Muscle of leg (tissue), 3 donors: ENCODE measurements at regions not wholly inside any gene's neighbourhood (a gene's known extent, or its start where the extent isn't known, plus 50 kb on each side); places are given as distances from the start of the nearest gene placed in this dataset.

Experiments
- DNase-seq: peaks from one replicate; pipeline ENCODE4 v3.0.0; 2013
- H3K27ac ChIP-seq: one replicate; pipeline ENCODE4 v1.5.1; 2013; ENCODE audit warnings: mild to moderate bottlenecking, low read length, control low read depth
- H3K27me3 ChIP-seq: one replicate; pipeline ENCODE4 v1.6.1; 2013; ENCODE audit warnings: low read length; ENCODE audit not compliant: control insufficient read depth, insufficient read depth
- H3K36me3 ChIP-seq: one replicate; pipeline ENCODE4 v1.6.1; 2013; ENCODE audit warnings: low read length; ENCODE audit not compliant: control insufficient read depth, insufficient read depth
- H3K4me1 ChIP-seq: one replicate; pipeline ENCODE4 v1.6.1; 2013; ENCODE audit warnings: low read length; ENCODE audit not compliant: control insufficient read depth, insufficient read depth
- H3K4me3 ChIP-seq: one replicate; pipeline ENCODE4 v1.5.1; 2013; ENCODE audit warnings: low read length, control low read depth
- H3K9me3 ChIP-seq: replicated peaks from 2 replicates; pipeline ENCODE4 v1.6.1; 2013; ENCODE audit warnings: low read depth, low read length; ENCODE audit not compliant: control insufficient read depth
- WGBS: methylation state at CpG from one replicate; pipeline ENCODE4 v1.1.5; 2013; ENCODE audit warnings: missing lambda C conversion rate; ENCODE audit not compliant: insufficient coverage; 5-methylcytosine and 5-hydroxymethylcytosine counted together

DNA sequence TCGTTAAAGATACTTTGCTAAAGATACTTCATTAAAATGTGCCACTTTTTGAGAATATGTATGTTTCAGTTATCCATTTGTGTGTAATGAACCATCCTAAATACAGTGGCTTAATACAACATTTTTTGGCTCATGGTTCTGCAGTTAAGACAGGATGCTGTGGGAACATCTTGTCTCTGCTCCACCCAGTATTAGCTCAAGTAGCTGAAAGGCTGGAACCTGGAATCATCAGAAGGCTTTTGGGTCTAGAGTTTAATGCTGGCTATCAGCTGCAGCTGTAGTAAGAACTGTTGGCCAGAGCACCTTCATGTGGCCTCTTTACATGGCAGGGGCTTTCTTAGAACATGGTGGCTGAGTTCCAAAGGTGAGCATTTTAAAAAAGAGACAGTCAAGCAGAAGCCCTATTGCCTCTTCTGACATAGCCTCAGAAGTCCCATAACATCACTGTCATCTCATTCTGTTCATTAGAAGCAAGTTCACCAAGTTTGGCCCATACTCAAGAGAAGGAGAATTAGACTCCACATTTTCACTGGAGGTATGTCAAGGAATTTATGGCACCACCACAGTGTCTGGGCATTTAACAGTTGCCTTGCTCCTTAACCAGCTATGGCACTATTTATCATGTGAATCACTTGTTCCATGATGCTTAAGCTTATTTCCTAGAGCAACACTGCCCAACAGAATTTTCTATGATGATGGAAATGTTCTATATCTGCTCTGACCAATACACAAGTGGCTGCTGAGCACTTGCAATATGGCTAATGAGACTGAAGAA lies 70.4 kb upstream of the PDZRN3 start:
- DNase-seq: no peak
- no peak overlapping the region for H3K4me3 ChIP-seq
- H3K9me3 ChIP-seq: no peaks in the 10 kb centered on the region
- no peaks in the 10 kb centered on the region for H3K4me1 ChIP-seq
- WGBS: no CpG with 5 or more reads among the region's 1 CpG
- no peaks in the 10 kb centered on the region for H3K36me3 ChIP-seq
- H3K27me3 ChIP-seq: no peaks in the 10 kb centered on the region
- no peak overlapping the region for H3K27ac ChIP-seq

DNA sequence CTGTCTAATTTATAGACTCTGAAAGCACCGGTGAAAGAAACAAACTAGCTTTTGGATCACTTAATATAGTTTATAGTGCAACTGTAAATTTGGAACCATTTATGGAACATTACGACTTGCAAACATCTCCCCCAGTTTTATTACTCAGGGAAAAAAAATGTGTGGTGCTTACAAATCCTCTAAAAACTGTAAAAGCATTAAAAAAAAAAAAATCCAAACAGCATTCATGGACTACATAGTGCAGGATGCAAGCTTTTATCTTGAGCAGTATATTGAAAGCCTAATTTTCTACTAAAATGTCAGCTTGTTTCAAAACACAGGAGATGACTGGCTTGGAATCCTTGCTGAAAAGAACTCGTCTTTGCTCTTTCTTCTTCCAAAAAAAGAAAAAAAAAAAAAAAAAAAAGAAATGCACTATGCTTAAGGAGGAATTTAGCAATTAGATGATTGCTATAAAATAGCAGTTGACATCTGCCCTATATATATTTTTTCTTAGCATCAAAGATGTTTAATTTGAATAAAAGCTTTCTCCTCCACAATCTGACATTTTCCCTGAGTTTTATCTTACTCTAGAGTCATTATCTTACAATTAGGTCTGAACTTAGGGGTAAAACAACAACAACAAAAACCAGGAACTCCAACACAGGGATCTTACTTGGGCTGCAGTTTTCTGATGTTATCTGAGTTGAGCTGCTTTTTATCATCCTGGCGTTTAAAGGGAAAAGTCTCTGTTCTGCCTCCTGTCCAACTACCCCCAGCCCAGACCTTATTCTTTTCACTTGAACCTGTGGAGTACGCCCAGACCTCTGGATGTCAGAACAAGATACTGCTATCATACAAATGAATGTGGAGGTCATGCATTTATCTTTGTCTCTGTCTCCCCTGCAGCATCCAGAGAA lies 62.6 kb upstream of the PDZRN3 start:
- Histone ChIP-seq H3K27ac (no peak overlapping the region), H3K4me3 (no peak overlapping the region), H3K27me3 (no peaks in the 10 kb centered on the region), H3K9me3 (no peaks in the 10 kb centered on the region), H3K4me1 (no peaks in the 10 kb centered on the region), H3K36me3 (no peaks in the 10 kb centered on the region)
- no CpG with 5 or more reads among the region's 5 CpGs for WGBS
- peak; percentile 87 for DNase-seq

DNA sequence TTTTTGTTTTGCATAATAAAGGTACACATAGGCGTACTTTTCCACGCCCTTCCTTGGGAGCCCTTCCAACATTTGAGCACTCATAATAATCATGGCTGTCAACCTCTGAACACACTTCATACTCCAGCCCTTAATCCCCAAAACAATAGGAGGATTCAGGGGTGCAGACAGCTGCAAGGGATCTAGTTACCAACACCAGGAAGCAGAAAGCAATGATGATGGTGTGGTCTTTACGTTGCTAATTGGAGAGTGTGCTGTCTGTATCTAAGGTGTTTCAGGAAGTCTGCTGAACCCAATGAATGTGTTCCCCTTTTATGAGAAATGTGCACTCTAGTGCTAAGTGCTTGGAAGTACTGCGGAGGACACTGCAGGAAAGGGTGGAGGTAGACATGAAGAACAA lies 60.3 kb upstream of the PDZRN3 start:
- DNase-seq: peak; percentile 30
- H3K27ac ChIP-seq: no peak overlapping the region
- H3K9me3 ChIP-seq: no peaks in the 10 kb centered on the region
- WGBS: 38% methylated on average over 2 of the region's 4 CpGs
- no peaks in the 10 kb centered on the region for H3K4me1 ChIP-seq
- no peaks in the 10 kb centered on the region for H3K36me3 ChIP-seq
- H3K4me3 ChIP-seq: no peak overlapping the region
- no peaks in the 10 kb centered on the region for H3K27me3 ChIP-seq

DNA sequence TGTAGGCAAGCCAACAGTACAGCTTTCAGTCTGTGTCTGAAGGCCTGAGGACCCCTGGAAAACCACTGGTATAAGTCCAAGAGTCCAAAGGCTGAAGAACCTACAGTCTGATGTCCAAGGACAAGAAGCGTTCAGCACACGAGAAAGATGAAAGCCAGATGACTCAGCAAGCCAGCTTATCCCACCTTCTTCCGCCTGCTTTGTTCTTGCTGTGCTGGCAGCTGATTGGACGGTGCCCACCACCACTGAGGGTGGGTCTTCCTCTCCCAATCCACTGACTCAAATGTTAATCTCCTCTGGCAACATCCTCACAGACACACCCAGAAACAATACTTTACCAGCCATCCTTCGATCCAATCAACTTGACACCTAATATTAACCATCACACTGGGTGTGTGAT lies 59.0 kb upstream of the PDZRN3 start:
- no peaks in the 10 kb centered on the region for H3K4me1 ChIP-seq
- H3K36me3 ChIP-seq: no peaks in the 10 kb centered on the region
- 71% methylated on average over 4 of the region's 5 CpGs for WGBS
- no peak overlapping the region for H3K4me3 ChIP-seq
- no peak for DNase-seq
- H3K9me3 ChIP-seq: no peaks in the 10 kb centered on the region
- no peak overlapping the region for H3K27ac ChIP-seq
- H3K27me3 ChIP-seq: no peaks in the 10 kb centered on the region

DNA sequence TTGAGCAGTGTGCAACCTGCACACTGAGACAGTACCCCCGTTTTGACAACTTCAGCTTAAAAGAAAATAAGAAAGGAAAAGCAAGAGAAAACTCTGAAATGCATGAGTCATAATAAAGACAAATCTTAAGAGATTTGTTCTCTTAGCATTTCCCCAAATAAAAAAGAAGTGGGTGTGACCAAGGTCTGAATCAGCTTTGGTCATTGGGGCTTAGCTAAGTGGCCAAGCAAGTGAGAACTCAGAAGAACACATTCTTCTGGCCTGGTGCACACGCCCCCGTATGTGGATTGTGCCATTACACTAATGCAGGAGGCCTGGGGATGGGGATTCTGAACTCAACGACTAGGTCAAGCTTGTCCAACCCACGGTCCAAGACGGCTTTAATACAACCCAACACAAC lies 56.9 kb upstream of the PDZRN3 start:
- no peak overlapping the region for H3K27ac ChIP-seq
- no peaks in the 10 kb centered on the region for H3K4me1 ChIP-seq
- DNase-seq: no peak
- no peaks in the 10 kb centered on the region for H3K9me3 ChIP-seq
- WGBS: no CpG with 5 or more reads among the region's 6 CpGs
- H3K27me3 ChIP-seq: no peaks in the 10 kb centered on the region
- no peaks in the 10 kb centered on the region for H3K36me3 ChIP-seq
- no peak overlapping the region for H3K4me3 ChIP-seq

DNA sequence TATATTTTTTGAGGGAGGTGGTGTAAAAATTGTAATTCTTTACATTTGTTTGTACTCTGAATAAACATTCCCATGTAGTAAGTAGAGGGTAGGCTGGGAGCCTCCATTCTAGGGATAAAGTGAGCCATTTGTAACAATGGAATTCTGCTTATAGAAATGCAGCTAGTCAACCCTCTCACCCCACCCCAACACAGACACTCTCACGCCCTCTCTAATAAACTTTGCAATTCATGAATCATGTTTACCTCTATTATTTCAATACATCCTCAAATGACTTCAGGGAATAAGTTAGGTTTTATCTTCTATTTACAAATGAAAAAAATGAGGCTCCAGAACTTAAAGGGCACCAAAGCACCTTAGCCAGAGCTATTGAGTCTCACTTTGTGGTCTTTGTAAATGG lies 56.5 kb upstream of the PDZRN3 start:
- no peaks in the 10 kb centered on the region for H3K27me3 ChIP-seq
- no peaks in the 10 kb centered on the region for H3K4me1 ChIP-seq
- no peaks in the 10 kb centered on the region for H3K36me3 ChIP-seq
- no peak overlapping the region for H3K4me3 ChIP-seq
- no peaks in the 10 kb centered on the region for H3K9me3 ChIP-seq
- WGBS: no CpG with 5 or more reads among the region's 1 CpG
- no peak for DNase-seq
- H3K27ac ChIP-seq: no peak overlapping the region

DNA sequence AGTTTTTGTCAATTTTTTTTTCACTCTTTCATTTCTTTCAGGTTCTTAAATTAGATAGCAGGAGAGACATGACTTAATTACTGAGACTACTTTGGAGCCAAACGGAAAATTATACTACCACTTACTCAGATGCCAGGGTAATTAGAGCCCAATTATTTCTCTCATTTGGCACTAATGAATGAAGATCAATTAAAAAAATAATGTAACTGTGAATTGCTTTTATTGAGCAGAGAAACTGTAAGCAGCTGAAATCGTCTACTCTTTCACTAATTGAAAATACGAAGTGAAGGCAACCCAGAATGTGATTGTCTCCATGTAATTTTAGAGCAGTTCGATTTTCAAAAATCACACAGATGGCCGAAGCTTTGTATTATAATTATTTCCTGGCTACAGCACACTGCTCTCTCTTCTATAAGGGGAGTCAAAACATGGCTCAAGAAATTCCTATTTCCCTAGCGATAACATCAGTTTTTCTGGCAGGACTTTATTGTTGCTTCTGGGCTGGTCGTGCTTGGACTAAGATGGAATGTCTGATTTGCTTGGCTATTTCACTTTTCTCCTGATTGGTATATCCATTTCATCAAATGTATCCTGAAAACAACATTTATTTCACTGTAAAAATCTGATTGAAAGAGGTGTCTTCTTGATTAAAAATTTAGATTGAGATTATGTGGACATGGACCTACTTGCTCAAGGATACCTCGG lies 55.8 kb upstream of the PDZRN3 start:
- H3K9me3 ChIP-seq: no peaks in the 10 kb centered on the region
- no peaks in the 10 kb centered on the region for H3K27me3 ChIP-seq
- DNase-seq: peak; percentile 47
- H3K27ac ChIP-seq: no peak overlapping the region
- H3K36me3 ChIP-seq: no peaks in the 10 kb centered on the region
- no CpG with 5 or more reads among the region's 8 CpGs for WGBS
- H3K4me1 ChIP-seq: no peaks in the 10 kb centered on the region
- no peak overlapping the region for H3K4me3 ChIP-seq

DNA sequence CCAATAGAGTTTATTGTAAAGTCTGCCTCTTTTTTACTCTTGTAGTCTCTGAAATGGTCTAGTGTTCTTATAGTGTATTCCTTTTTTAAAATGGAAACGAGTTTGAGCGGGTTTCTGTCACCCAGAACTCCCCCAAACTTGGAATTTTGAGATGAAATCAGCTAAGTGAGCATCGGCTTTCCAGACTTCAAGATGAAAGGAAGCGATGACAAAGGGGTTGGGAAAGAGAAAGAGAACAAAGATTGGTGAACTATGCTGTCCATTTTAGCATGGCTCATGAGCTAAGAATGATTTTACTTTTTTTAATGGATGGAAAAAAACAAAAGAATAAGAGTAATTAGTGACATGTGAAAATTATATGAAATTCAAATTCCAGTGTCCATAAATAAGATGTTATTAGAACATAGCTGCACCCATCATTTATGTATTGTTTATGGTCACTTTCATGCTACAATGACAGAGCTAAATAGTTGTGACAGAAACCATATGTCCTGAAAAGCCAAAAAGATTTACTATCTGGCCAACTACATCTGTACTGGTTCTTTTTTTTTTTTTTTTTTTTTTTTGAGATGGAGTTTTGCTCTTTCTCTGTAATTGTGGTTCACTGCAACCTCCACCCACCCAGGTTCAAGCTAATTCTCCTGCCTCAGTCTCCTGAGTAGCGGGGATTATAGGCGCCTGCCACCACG lies 52.7 kb upstream of the PDZRN3 start:
- Histone ChIP-seq H3K36me3 (no peaks in the 10 kb centered on the region), H3K27me3 (no peaks in the 10 kb centered on the region), H3K4me3 (no peak overlapping the region), H3K9me3 (no peaks in the 10 kb centered on the region), H3K27ac (no peak overlapping the region), H3K4me1 (no peaks in the 10 kb centered on the region)
- WGBS: 100% methylated on average over 1 of the region's 7 CpGs
- no peak for DNase-seq
